ENCODE measurements at regions not wholly inside any gene's neighbourhood (a gene's known extent, or its start where the extent isn't known, plus 50 kb on each side); places are given as distances from the start of the nearest gene placed in this dataset.

GRCh38 chr12:46504494-46504893, 131.9 kb upstream of the SLC38A2 start:
- no peak for DNase-seq (ENCODE audit: low spot score, unreplicated experiment)
- Mint-ChIP-seq H3K9me3 (ENCODE audit: low read depth) (peaks cover 48% of the 10 kb centered on the region), H3K27me3 (no peaks in the 10 kb centered on the region), H3K4me3 (ENCODE audit: low read depth) (no peak overlapping the region), H3K27ac (no peak overlapping the region), H3K4me1 (ENCODE audit: low read depth) (no peaks in the 10 kb centered on the region), H3K36me3 (ENCODE audit: insufficient read depth) (peaks cover 1% of the 10 kb centered on the region)
- TF ChIP-seq CTCF (IDR thresholded peaks at IDR 0.05; ENCODE audit: unreplicated experiment): no peak

- peaks cover 1% of the 10 kb centered on the region for H3K36me3 Mint-ChIP-seq (ENCODE audit: insufficient read depth)
- peaks cover 48% of the 10 kb centered on the region for H3K9me3 Mint-ChIP-seq (ENCODE audit: low read depth)
- no peak overlapping the region for H3K27ac Mint-ChIP-seq
- no peaks in the 10 kb centered on the region for H3K4me1 Mint-ChIP-seq (ENCODE audit: low read depth)
- no peaks in the 10 kb centered on the region for H3K27me3 Mint-ChIP-seq
- TF ChIP-seq CTCF (IDR thresholded peaks at IDR 0.05; ENCODE audit: unreplicated experiment): no peak
- DNase-seq (ENCODE audit: low spot score, unreplicated experiment): no peak
- H3K4me3 Mint-ChIP-seq (ENCODE audit: low read depth): no peak overlapping the region
Measured at GRCh38 chr12:46503637-46504175, 131.1 kb upstream of the SLC38A2 start.

GRCh38 chr12:46500673-46501072, 128.1 kb upstream of the SLC38A2 start:
- Mint-ChIP-seq H3K4me1 (ENCODE audit: low read depth) (no peaks in the 10 kb centered on the region), H3K4me3 (ENCODE audit: low read depth) (no peak overlapping the region), H3K9me3 (ENCODE audit: low read depth) (peaks cover 32% of the 10 kb centered on the region), H3K36me3 (ENCODE audit: insufficient read depth) (peaks cover 1% of the 10 kb centered on the region), H3K27me3 (no peaks in the 10 kb centered on the region), H3K27ac (no peak overlapping the region)
- DNase-seq (ENCODE audit: low spot score, unreplicated experiment): no peak
- TF ChIP-seq CTCF (IDR thresholded peaks at IDR 0.05; ENCODE audit: unreplicated experiment): no peak

GRCh38 chr12:46499901-46500300, 127.3 kb upstream of the SLC38A2 start:
- H3K4me3 Mint-ChIP-seq (ENCODE audit: low read depth): no peak overlapping the region
- TF ChIP-seq CTCF (IDR thresholded peaks at IDR 0.05; ENCODE audit: unreplicated experiment): no peak
- no peak for DNase-seq (ENCODE audit: low spot score, unreplicated experiment)
- no peaks in the 10 kb centered on the region for H3K4me1 Mint-ChIP-seq (ENCODE audit: low read depth)
- H3K27ac Mint-ChIP-seq: no peak overlapping the region
- H3K36me3 Mint-ChIP-seq (ENCODE audit: insufficient read depth): peaks cover 1% of the 10 kb centered on the region
- H3K27me3 Mint-ChIP-seq: no peaks in the 10 kb centered on the region
- peaks cover 26% of the 10 kb centered on the region for H3K9me3 Mint-ChIP-seq (ENCODE audit: low read depth)

GRCh38 chr12:46499226-46499625, 126.7 kb upstream of the SLC38A2 start:
- no peak overlapping the region for H3K4me3 Mint-ChIP-seq (ENCODE audit: low read depth)

More at GRCh38 chr12:46499226-46499625, 126.7 kb upstream of the SLC38A2 start:
- Mint-ChIP-seq H3K4me1 (ENCODE audit: low read depth) (peaks cover 6% of the 10 kb centered on the region), H3K27me3 (no peaks in the 10 kb centered on the region), H3K27ac (no peak overlapping the region), H3K9me3 (ENCODE audit: low read depth) (peaks cover 26% of the 10 kb centered on the region), H3K36me3 (ENCODE audit: insufficient read depth) (peaks cover 1% of the 10 kb centered on the region)
- no peak for DNase-seq (ENCODE audit: low spot score, unreplicated experiment)
- TF ChIP-seq CTCF (IDR thresholded peaks at IDR 0.05; ENCODE audit: unreplicated experiment): no peak

All from progenitor cell of endocrine pancreas (in vitro differentiated cells).